GM12891 (cell line): ENCODE measurements at regions not wholly inside any gene's neighbourhood (a gene's known extent, or its start where the extent isn't known, plus 50 kb on each side); places are given as distances from the start of the nearest gene placed in this dataset.

Experiments used
- DNase-seq: peaks from one replicate; pipeline ENCODE4 v3.0.0; 2011; ENCODE audit warnings: low spot score; ENCODE audit not compliant: insufficient read length
- FAIRE-seq: peaks from 2 replicates; lab custom pipeline; 2011; peaks lifted over from hg19 to GRCh38; lab: Jason Lieb, UNC
- PAX5 ChIP-seq: IDR thresholded peaks from 2 replicates; pipeline ENCODE4 v1.6.1; 2011; ENCODE audit warnings: low read length, moderate library complexity, mild to moderate bottlenecking; ENCODE audit not compliant: insufficient read depth, severe bottlenecking
- POLR2A ChIP-seq: IDR thresholded peaks from 2 replicates; pipeline ENCODE4 v1.6.1; 2011; ENCODE audit warnings: low read depth, low read length, control low read depth
- POLR2AphosphoS5 ChIP-seq: IDR thresholded peaks from 2 replicates; pipeline ENCODE4 v1.6.1; 2011; ENCODE audit warnings: low read depth, low read length, control low read depth
- POU2F2 ChIP-seq: IDR thresholded peaks from 2 replicates; pipeline ENCODE4 v1.6.1; 2011; ENCODE audit warnings: low read depth, mild to moderate bottlenecking, control low read depth, low read length, moderate library complexity
- SPI1 ChIP-seq: IDR thresholded peaks from 2 replicates; pipeline ENCODE4 v1.6.1; 2011; ENCODE audit warnings: low read depth, low read length, control low read depth
- TAF1 ChIP-seq: IDR thresholded peaks from 2 replicates; pipeline ENCODE4 v1.6.1; 2011; ENCODE audit warnings: low read depth, low read length, control low read depth

DNA sequence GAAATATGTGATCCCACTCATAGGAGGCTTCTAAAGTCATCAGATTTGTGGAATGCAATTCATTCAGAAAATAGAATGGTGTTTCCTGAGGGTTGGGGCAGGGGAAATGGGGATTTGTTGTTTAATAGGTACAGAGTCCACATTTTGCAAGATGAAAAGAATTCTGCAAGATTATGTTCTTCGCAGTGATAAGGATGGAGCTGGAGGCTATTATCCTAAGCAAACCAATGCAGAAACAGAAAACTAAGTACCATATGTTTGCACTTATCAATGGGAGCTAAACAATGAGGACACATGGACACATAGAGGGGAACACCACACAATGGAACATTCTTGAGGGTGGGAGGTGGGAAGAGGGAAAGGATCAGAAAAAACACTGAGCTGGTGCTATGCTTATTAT, 144.3 kb upstream of the NLGN4X start:
- DNase-seq (no peak), FAIRE-seq (no peak)
- TF ChIP-seq SPI1 (no peak), POU2F2 (no peak), POLR2AphosphoS5 (no peak), TAF1 (no peak), POLR2A (no peak), PAX5 (no peak)

- TF ChIP-seq POU2F2 (no peak), TAF1 (no peak), SPI1 (no peak), POLR2AphosphoS5 (no peak), PAX5 (no peak), POLR2A (no peak)
- FAIRE-seq (no peak), DNase-seq (no peak)
Measured at GRCh38 chrX:6371353-6371752, 142.7 kb upstream of the NLGN4X start.

DNA sequence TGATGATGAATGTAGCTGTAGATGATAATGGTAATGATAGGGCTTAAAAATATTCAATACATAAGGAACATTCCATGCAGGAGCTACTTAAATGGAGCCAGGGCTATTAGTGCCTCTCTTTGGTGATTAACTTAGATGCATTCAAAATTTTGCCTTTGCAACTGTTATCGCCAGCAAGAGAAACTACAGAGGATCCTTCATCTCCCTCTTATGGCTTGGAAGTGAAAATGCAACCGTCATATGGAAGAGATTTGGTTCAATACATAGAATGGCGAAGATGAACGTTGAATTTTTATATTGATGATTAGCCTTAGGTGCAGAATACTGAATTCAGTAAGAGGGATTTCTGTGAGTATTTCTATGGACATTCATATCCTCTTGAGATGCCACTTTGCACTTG, 134.5 kb upstream of the NLGN4X start:
- FAIRE-seq (no peak), DNase-seq (no peak)
- no peak for TF ChIP-seq PAX5
- TF ChIP-seq POU2F2, result no peak
- no peak for TF ChIP-seq POLR2AphosphoS5
- no peak for TF ChIP-seq TAF1
- no peak for TF ChIP-seq SPI1
- no peak for TF ChIP-seq POLR2A

- DNase-seq (no peak), FAIRE-seq (no peak)
- TF ChIP-seq PAX5 (no peak), POU2F2 (no peak), POLR2A (no peak), SPI1 (no peak), TAF1 (no peak)
Measured at GRCh38 chrX:6325437-6325836, 96.8 kb upstream of the NLGN4X start.

- TF ChIP-seq TAF1 (no peak), POU2F2 (no peak), POLR2A (no peak), PAX5 (no peak), SPI1 (no peak), POLR2AphosphoS5 (no peak)
- no peak for DNase-seq
- no peak for FAIRE-seq
Measured at GRCh38 chrX:6313356-6313755, 84.7 kb upstream of the NLGN4X start.

DNA sequence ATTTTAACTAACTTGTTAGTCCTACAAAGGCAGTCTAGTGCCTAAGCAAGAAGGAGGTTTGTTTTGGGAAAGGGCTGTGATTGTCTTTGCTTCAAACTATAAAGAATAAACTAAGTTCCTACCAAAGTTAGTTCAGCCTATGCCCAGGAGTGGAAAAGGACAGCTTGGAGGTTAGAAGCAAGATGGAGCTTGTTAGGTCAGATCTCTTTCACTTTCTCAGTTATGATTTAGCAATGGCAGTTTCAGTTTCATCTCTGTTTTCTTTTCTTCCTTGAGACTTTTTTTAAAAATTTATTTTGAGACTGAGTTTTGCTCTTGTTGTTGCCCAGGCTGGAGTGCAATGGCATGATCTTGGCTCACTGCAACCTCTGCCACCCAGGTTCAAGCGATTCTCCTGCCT, 82.9 kb upstream of the NLGN4X start:
- FAIRE-seq, result no peak

DNA sequence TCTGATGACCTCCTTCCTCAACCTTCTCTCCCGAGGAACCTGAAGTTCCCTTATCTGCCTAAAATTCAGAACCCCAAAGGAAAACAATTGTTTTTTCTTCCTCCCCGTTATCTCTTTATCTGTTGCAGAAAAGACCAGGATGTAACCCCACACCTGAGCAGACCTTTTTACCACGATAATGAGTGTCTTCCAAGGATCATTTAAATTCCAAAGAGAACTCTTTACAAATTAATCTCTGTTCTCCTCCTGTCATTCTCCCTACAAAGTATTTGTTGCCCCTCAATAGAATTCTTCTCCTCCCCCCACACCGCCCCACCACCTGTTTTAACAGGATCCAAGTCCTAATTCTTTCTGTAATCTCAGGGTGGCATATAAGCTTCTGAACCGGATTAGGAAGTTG, 78.5 kb upstream of the NLGN4X start:
- no peak for TF ChIP-seq PAX5
- TF ChIP-seq TAF1, result no peak
- TF ChIP-seq POLR2AphosphoS5, result no peak
- TF ChIP-seq SPI1, result no peak
- TF ChIP-seq POLR2A, result no peak
- TF ChIP-seq POU2F2, result no peak
- FAIRE-seq (no peak), DNase-seq (no peak)

More for the DNA sequence above, 82.9 kb upstream of the NLGN4X start:
- no peak for DNase-seq
- TF ChIP-seq POLR2AphosphoS5, result no peak
- TF ChIP-seq POU2F2, result no peak
- no peak for TF ChIP-seq TAF1
- no peak for TF ChIP-seq SPI1
- TF ChIP-seq POLR2A, result no peak
- no peak for TF ChIP-seq PAX5

DNA sequence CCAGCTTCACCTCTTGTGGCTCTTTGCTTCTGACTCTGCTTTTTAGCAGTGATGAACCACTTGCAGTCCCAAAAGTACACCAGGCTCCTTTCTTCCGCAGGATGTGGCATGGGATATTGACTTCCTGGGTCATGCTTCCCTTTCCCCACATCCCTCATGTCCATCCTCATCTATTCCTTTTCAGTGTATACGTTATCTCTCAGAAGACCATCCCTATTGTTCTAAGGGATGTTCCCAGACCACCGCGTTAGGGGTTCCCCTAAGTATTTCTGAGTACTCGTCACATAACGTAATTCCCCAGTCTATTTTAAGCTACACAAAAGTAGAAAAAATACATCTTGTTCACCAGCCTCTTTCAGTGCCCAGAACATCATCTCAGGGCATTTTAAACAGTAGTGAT, 71.1 kb upstream of the NLGN4X start:
- no peak for FAIRE-seq

GRCh38 chrX:6293716-6294115, 65.0 kb upstream of the NLGN4X start:
- no peak for DNase-seq
- TF ChIP-seq PAX5 (no peak), POU2F2 (no peak), POLR2AphosphoS5 (no peak), SPI1 (no peak), POLR2A (no peak), TAF1 (no peak)
- FAIRE-seq, result no peak

More for the DNA sequence above, 71.1 kb upstream of the NLGN4X start:
- TF ChIP-seq POLR2A (no peak), TAF1 (no peak), SPI1 (no peak), POLR2AphosphoS5 (no peak), POU2F2 (no peak), PAX5 (no peak)
- DNase-seq, result no peak

DNA sequence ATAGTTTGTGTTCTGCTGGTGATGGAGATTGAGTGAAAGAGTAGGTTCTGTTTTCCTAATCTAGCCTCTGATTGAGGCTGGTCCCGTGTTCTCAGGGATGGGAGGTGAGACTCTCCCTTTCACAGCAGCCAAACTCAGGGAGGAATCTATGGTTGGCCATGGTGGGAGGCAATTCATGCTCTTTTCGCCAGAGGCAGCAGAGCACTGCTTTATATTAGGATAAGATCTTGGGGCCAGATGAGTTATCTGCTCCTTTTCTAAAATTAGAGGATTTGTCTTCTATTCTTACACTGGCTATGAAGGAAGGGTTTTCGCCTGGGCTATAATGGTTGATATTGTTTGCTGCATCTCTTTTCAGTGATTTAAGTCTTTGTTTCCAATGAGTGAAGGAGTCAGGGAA, 63.9 kb upstream of the NLGN4X start:
- FAIRE-seq (no peak), DNase-seq (no peak)
- TF ChIP-seq SPI1 (no peak), TAF1 (no peak), POU2F2 (no peak), PAX5 (no peak), POLR2AphosphoS5 (no peak), POLR2A (no peak)

DNA sequence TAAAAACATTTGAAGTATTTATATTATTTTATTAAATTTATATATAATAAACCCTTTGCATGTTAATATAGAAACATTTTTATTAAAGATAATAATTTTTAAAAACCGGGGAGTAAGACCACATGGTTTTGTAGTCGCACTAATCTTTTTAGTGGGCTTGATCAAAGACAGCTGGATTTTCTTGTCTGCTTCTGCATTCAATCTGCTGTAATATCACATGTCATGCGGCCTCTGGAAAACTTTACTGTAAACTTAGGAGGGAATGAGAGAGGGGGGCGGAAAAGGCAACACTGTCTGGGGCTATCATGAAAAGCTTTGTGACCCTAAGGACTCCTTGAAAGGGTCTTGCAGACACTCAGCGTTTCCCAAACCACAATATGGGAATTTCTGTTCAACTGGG, 62.8 kb upstream of the NLGN4X start:
- TF ChIP-seq TAF1 (no peak), SPI1 (no peak), POLR2AphosphoS5 (no peak), POU2F2 (no peak), PAX5 (no peak)
- FAIRE-seq, result no peak
- no peak for DNase-seq
